HEK293 (cell line): ENCODE measurements at regions not wholly inside any gene's neighbourhood (a gene's known extent, or its start where the extent isn't known, plus 50 kb on each side); places are given as distances from the start of the nearest gene placed in this dataset.

Source experiments
- CTCF ChIA-PET: fragments of 350-600 bp; formaldehyde crosslinking; extraction: SDS; loops from one replicate; lab custom pipeline; 2021; ENCODE audit warnings: antibody characterized with exemption; lab: Yijun Ruan, JAX
- POLR2A ChIA-PET: fragments of 300-600 bp; formaldehyde crosslinking; extraction: SDS; loops from one replicate; lab custom pipeline; 2020; ENCODE audit warnings: antibody characterized with exemption, inconsistent platforms; lab: Yijun Ruan, JAX
- H3K27ac ChIP-seq: fragments of 200-500 bp; sonication (Bioruptor generic); 2 replicates; pipeline ENCODE4 v1.5.1; 2014; ENCODE audit warnings: low read depth, low read length, control low read depth, inconsistent platforms; ENCODE audit errors: extremely low read depth
- H3K36me3 ChIP-seq, 2 experiments: fragments of 200-500 bp in 1 of 2; sonication (Bioruptor generic) in 1 of 2; 1 replicate in 1 of 2; 2 replicates in 1 of 2; pipeline ENCODE4 v1.5.1; 2014 to 2017; ENCODE audit warnings: inconsistent platforms in 2 of 2, low read length in 2 of 2; ENCODE audit not compliant: control insufficient read depth in 2 of 2, insufficient read depth in 1 of 2
- H3K4me1 ChIP-seq: fragments of 200-500 bp; sonication (Bioruptor generic); 2 replicates; pipeline ENCODE4 v1.5.1; 2014; ENCODE audit warnings: mild to moderate bottlenecking, low read length, inconsistent platforms; ENCODE audit not compliant: control insufficient read depth, insufficient read depth
- H3K4me3 ChIP-seq: 2 replicates; pipeline ENCODE4 v1.5.1; 2011; ENCODE audit warnings: low read depth, mild to moderate bottlenecking, control low read depth, low read length, moderate library complexity
- H3K9me3 ChIP-seq: fragments of 200-500 bp; sonication (Bioruptor generic); 2 replicates; pipeline ENCODE4 v1.5.1; 2014; ENCODE audit warnings: low read depth, low read length, inconsistent platforms; ENCODE audit not compliant: control insufficient read depth, insufficient read depth
- PATZ1 ChIP-seq: fragments of 450-650 bp; formaldehyde crosslinking; IDR thresholded peaks from 2 replicates; pipeline ENCODE4 v1.5.1; 2016; ENCODE audit warnings: missing biosample characterization, missing genetic modification characterization
- PRDM10 ChIP-seq: fragments of 450-650 bp; formaldehyde crosslinking; IDR thresholded peaks from 2 replicates; pipeline ENCODE4 v1.5.1; 2016; ENCODE audit warnings: missing biosample characterization, missing genetic modification characterization
- PRDM6 ChIP-seq: fragments of 450-650 bp; formaldehyde crosslinking; IDR thresholded peaks from 2 replicates; pipeline ENCODE4 v1.5.1; 2017; ENCODE audit warnings: missing biosample characterization, missing genetic modification characterization
- REPIN1 ChIP-seq: fragments of 450-650 bp; formaldehyde crosslinking; IDR thresholded peaks from 2 replicates; pipeline ENCODE4 v1.5.1; 2017; ENCODE audit warnings: missing biosample characterization, missing genetic modification characterization, low read depth
- SCRT1 ChIP-seq: fragments of 450-650 bp; formaldehyde crosslinking; IDR thresholded peaks from 2 replicates; pipeline ENCODE4 v1.5.1; 2016; ENCODE audit warnings: missing biosample characterization, missing genetic modification characterization, borderline replicate concordance
- SP3 ChIP-seq: fragments of 450-650 bp; formaldehyde crosslinking; IDR thresholded peaks from 2 replicates; pipeline ENCODE4 v1.5.1; 2016; ENCODE audit warnings: missing biosample characterization, missing genetic modification characterization
- WT1 ChIP-seq: fragments of 450-650 bp; formaldehyde crosslinking; IDR thresholded peaks from 2 replicates; pipeline ENCODE4 v1.5.1; 2016; ENCODE audit warnings: missing biosample characterization, missing genetic modification characterization
- ZBTB10 ChIP-seq: fragments of 450-650 bp; formaldehyde crosslinking; IDR thresholded peaks from 2 replicates; pipeline ENCODE4 v1.5.1; 2016; ENCODE audit warnings: missing biosample characterization, missing genetic modification characterization
- ZFP37 ChIP-seq: fragments of 450-650 bp; formaldehyde crosslinking; IDR thresholded peaks from 2 replicates; pipeline ENCODE4 v1.5.1; 2016; ENCODE audit warnings: missing biosample characterization, missing genetic modification characterization
- ZFP41 ChIP-seq: fragments of 450-650 bp; formaldehyde crosslinking; IDR thresholded peaks from 2 replicates; pipeline ENCODE4 v1.5.1; 2016; ENCODE audit warnings: missing biosample characterization, missing genetic modification characterization, borderline replicate concordance
- ZNF10 ChIP-seq: fragments of 450-650 bp; formaldehyde crosslinking; IDR thresholded peaks from 2 replicates; pipeline ENCODE4 v1.5.1; 2017; ENCODE audit warnings: missing biosample characterization, missing genetic modification characterization
- ZNF146 ChIP-seq: fragments of 450-650 bp; formaldehyde crosslinking; IDR thresholded peaks from 2 replicates; pipeline ENCODE4 v1.5.1; 2016; ENCODE audit warnings: missing biosample characterization, missing genetic modification characterization
- ZNF184 ChIP-seq: fragments of 450-650 bp; IDR thresholded peaks from 2 replicates; pipeline ENCODE4 v1.5.1; 2018; ENCODE audit warnings: missing biosample characterization, mild to moderate bottlenecking, missing genetic modification characterization
- ZNF510 ChIP-seq: fragments of 450-650 bp; formaldehyde crosslinking; IDR thresholded peaks from 2 replicates; pipeline ENCODE4 v1.5.1; 2018; ENCODE audit warnings: mild to moderate bottlenecking, missing genetic modification characterization, missing biosample characterization; ENCODE audit not compliant: insufficient replicate concordance
- ZNF521 ChIP-seq: fragments of 450-650 bp; formaldehyde crosslinking; IDR thresholded peaks from 2 replicates; pipeline ENCODE4 v1.5.1; 2017; ENCODE audit warnings: missing biosample characterization, mild to moderate bottlenecking, missing genetic modification characterization
- ZNF580 ChIP-seq: fragments of 450-650 bp; formaldehyde crosslinking; IDR thresholded peaks from 2 replicates; pipeline ENCODE4 v1.5.1; 2016; ENCODE audit warnings: missing biosample characterization, missing genetic modification characterization
- ZNF658 ChIP-seq: fragments of 450-650 bp; formaldehyde crosslinking; IDR thresholded peaks from 2 replicates; pipeline ENCODE4; 2016; ENCODE audit warnings: missing biosample characterization, missing genetic modification characterization
- ZNF701 ChIP-seq: fragments of 450-650 bp; formaldehyde crosslinking; IDR thresholded peaks from 2 replicates; pipeline ENCODE4 v1.5.1; 2016; ENCODE audit warnings: missing biosample characterization, missing genetic modification characterization
- ZNF785 ChIP-seq: fragments of 450-650 bp; formaldehyde crosslinking; IDR thresholded peaks from 2 replicates; pipeline ENCODE4 v1.5.1; 2016; ENCODE audit warnings: missing biosample characterization, missing genetic modification characterization
- ZSCAN30 ChIP-seq: fragments of 450-650 bp; IDR thresholded peaks from 2 replicates; pipeline ENCODE4 v1.5.1; 2018; ENCODE audit warnings: missing biosample characterization, mild to moderate bottlenecking, missing genetic modification characterization, moderate library complexity
- ZSCAN5A ChIP-seq: fragments of 450-650 bp; formaldehyde crosslinking; IDR thresholded peaks from 2 replicates; pipeline ENCODE4 v1.5.1; 2016; ENCODE audit warnings: missing biosample characterization, missing genetic modification characterization

GRCh38 chr3:117454254-117454653, 744.7 kb downstream of the TUSC7 start (continued):
- no peak for TF ChIP-seq ZBTB10 (tag by site-specific recombination)
- TF ChIP-seq ZFP41, result no peak
- TF ChIP-seq ZNF146, result no peak
- TF ChIP-seq ZNF658, result no peak
- TF ChIP-seq, all 188 proteins: peak for 0

GRCh38 chr3:117454908-117455307, 745.3 kb downstream of the TUSC7 start:
- Histone ChIP-seq H3K27ac (no peak overlapping the region), H3K36me3 (no peaks in the 10 kb centered on the region), H3K4me1 (no peaks in the 10 kb centered on the region), H3K9me3 (no peaks in the 10 kb centered on the region), H3K4me3 (no peak overlapping the region)
- no peak for TF ChIP-seq ZFP37 (tag by site-specific recombination)
- TF ChIP-seq ZSCAN30 (tag by site-specific recombination), result no peak
- TF ChIP-seq ZNF521 (tag by site-specific recombination), result no peak
- TF ChIP-seq ZNF785 (tag by site-specific recombination), result no peak
- no peak for TF ChIP-seq ZNF10 (tag by site-specific recombination)
- no peak for TF ChIP-seq ZNF510 (tag by site-specific recombination)
- no peak for TF ChIP-seq ZNF580
- no peak for TF ChIP-seq ZNF701 (tag by site-specific recombination)
- no peak for TF ChIP-seq PRDM10
- TF ChIP-seq SP3 (tag by site-specific recombination), result no peak
- no peak for TF ChIP-seq ZNF184
- TF ChIP-seq WT1 (tag by site-specific recombination), result no peak
- TF ChIP-seq PRDM6 (tag by site-specific recombination), result no peak
- TF ChIP-seq SCRT1 (tag by site-specific recombination), result no peak
- no peak for TF ChIP-seq ZSCAN5A (tag by site-specific recombination)
- TF ChIP-seq REPIN1 (tag by site-specific recombination), result no peak
- TF ChIP-seq PATZ1 (tag by site-specific recombination), result no peak
- POLR2A ChIA-PET, result no interaction called here
- CTCF ChIA-PET, result no interaction called here
